Superior temporal gyrus (tissue), 1 donor: ENCODE measurements at regions not wholly inside any gene's neighbourhood (a gene's known extent, or its start where the extent isn't known, plus 50 kb on each side); places are given as distances from the start of the nearest gene placed in this dataset.
"Not testable (repeated sequence)": the region's sequence is repeated elsewhere in the genome, so short reads cannot be mapped to it uniquely, and the experiment has no call there.

Experiments
- DNase-seq: peaks from one replicate; pipeline ENCODE4 v3.0.0-alpha.2; 2016; ENCODE audit errors: extremely low spot score

DNA sequence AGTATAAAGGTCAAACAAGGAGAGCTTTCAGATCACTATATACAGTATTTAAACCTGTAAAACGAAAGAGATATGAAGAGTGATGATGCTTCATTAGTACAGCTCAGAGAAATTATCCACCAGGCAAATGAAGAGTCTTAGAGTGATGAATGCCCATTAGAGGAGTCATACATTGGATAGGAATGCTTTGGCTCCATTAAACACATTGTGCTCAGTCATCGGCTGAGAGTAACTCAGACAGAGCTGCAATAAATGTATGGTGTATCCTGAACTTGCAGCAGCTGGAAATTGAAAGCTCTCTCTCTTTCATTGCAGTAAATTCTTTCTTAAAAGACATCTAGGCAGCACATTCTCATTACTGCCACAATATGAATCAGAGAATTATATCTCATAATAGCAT, 340.8 kb upstream of the SPHKAP start:
- no peak for DNase-seq

GRCh38 chr2:228519561-228519960, 338.1 kb upstream of the SPHKAP start:
- DNase-seq = no peak

GRCh38 chr2:228516019-228516418, 334.5 kb upstream of the SPHKAP start:
- DNase-seq = no peak

- DNase-seq = not testable (repeated sequence)
Measured at GRCh38 chr2:228513480-228513879, 332.0 kb upstream of the SPHKAP start.

GRCh38 chr2:228509021-228509420, 327.5 kb upstream of the SPHKAP start:
- no peak for DNase-seq

DNA sequence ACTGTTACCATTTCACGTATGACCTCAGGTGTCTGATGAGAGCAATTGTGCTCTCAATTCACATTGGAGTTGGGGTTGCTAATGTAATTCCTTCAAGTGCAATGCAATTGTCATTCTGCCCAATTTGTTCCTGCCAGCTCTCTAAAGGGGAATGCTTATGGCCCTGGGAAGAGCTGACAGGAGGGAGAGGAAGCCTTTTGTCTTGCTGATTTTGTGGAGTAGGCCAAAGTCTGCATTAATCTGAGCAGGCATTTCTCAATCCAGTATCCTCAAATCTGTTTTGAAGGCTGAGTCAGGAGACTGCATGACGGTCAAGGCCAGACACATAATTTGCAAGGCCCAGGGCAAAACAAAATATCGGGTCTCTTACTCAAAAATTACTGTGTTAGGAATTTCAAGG, 326.4 kb upstream of the SPHKAP start:
- no peak for DNase-seq

GRCh38 chr2:228507231-228507824, 325.8 kb upstream of the SPHKAP start:
- DNase-seq = no peak

- DNase-seq = no peak
Measured at GRCh38 chr2:228503731-228504130, 322.2 kb upstream of the SPHKAP start.

DNA sequence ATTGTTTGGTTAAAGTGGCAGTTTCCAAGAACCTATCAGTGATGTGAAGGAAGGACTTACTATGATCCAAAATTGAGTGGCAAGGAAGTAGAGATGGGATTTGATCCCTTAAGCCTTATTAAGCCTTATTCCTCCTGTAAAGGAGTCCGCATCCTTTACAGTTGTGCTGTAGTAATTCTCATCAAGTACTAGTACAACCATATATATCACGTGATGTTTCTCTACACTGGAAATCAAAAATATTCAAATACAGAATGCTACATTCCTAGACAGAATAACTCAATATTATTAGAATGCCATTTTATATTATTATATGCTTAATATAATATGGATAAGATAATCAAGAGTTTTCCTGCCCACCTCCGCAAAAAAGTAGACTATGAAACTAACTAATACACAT, 312.4 kb upstream of the SPHKAP start:
- DNase-seq = no peak

DNA sequence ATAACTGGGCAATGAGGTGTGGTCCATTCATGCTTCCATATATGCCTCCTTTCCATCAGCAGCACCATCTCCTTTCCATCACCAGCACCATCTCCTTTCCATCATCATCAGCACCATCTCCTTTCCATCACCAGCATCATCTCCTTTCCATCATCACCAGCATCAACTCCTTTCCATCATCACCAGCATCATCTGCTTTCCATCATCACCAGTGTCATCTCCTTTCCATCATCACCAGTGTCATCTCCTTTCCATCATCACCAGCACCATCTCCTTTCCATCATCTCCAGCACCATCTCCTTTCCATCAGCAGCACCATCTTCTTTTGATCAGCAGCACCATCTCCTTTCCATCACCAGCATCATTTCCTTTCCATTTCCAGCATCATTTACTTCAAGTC, 297.5 kb upstream of the SPHKAP start:
- no peak for DNase-seq

DNA sequence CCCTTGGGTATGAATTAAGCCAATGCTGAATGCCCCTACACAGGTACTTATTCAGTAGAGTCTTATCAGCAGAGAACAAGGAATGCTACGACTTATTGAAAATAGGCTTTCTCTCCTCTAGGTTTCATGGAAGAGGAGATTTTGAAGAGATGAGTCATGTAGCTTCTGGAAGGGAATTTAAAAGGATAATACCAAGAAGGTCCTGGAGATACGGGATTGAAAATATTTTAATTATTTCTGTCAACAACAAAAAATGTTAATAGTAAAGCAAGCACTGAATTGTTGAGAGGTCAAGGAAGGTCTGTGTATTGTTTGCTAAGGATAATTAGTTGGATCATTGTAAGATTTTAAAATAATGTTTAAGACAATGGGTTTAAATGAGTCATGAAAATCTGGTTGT, 293.0 kb upstream of the SPHKAP start:
- no peak for DNase-seq

DNA sequence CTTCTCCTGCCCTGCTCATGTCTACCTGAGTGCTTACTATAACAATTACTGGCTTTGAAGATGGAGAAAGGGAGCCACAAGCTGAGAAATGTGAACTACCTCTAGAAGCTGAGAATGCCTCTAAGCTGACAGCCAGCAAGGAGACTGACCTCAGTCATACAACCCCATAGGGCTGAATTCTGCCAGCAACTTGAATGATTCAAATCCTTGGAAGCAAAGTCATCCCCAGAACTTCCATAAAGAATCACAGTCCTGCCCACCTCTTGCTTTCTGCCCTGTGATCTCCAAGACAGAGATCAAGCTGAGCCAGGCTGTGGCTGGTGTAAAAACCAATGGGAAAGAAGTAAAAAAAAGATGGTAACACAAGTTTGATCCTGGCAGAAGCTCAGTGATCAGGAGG, 288.2 kb upstream of the SPHKAP start:
- no peak for DNase-seq

GRCh38 chr2:228466851-228467250, 285.4 kb upstream of the SPHKAP start:
- no peak for DNase-seq

DNA sequence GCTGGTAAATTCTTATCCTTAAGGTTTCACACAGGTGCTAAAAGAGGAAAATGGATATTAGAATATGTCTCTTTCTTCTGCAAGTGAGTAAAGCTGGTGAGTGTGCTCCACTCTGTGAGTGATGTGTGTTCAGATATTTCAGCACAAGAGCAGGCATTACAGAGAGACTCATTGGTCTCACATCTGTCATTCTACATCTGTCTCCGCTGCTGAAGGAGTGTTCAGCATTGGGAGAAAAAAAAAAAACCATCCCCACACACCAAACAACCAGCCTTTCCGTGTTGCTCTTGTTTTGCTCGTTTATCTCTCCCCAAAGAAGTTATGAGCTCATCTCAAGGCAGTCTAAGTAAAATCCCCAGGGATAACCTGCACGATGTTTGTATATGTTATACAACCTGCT, 283.9 kb upstream of the SPHKAP start:
- no peak for DNase-seq

DNA sequence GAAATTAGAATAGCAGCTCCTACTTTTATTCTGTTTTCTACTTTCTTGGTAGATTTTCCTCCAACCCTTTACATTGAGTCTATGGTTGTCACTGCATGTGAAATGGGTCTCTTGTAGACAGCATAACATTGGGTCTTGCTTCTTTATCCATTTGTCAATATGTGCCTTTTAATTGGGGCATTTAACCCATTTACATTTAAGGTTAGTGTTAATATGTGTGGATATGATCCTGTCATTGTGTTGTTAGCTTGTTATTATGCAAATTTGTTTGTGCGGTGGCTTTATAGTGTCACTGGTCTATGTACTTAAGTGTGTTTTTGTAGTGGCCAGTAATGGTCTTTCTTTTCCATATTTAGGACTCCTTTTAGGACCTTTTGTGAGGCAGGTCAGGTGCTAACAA, 276.9 kb upstream of the SPHKAP start:
- DNase-seq = no peak

DNA sequence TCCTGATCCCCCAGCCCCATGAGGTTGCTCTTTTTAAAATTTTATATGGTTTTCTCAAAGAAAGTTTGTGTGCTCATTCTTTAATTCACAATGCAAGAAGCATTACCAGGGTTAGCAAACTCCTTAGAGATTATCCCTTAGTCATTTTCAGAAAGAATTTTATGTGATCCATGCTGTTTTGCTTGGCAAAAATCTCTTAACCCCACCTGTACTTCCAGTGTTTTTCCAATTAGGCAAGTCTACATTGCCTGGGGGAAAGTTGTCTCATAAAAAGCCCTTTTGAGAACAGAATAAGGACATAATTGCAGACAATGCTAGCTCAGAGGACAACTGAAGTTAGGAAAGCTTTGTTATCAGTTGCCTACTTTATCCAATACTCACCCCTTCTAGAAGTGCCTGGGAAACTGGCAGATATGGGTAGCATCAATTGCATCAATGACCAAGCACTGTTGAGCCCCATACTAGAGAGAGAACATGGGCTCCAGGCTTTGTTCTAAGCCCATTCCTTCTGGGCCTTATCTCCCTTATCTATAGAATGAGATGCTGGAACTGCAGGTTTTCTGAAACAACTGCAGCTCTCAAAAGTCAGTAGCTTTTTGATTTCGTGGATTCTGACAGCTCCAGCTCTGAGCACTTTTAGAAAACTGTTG, 265.9 kb upstream of the SPHKAP start:
- no peak for DNase-seq

DNA sequence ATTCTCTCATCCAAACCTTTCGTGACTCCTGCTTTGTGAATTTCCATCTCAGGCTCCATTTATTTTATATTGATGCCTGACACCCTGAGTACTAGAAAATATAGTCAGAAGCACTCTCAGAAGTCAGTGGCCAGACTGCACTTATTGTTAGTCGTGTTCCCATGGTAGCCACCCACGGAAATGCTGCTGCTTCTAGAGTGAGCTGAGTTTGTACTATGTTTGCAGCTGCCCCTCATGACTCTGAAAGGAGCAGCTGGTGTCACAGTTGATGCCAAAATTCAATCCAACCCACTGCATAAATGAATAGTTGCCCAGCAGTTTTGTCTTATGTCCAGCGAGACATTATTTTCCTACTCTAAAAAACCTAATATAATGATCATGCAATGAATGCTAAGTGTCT, 265.2 kb upstream of the SPHKAP start:
- peak; percentile 68 for DNase-seq

GRCh38 chr2:228444161-228444560, 262.7 kb upstream of the SPHKAP start:
- no peak for DNase-seq

GRCh38 chr2:228433721-228434120, 252.2 kb upstream of the SPHKAP start:
- no peak for DNase-seq

GRCh38 chr2:228432116-228432515, 250.6 kb upstream of the SPHKAP start:
- DNase-seq = no peak

- DNase-seq = no peak
Measured at GRCh38 chr2:228430986-228431385, 249.5 kb upstream of the SPHKAP start.

DNA sequence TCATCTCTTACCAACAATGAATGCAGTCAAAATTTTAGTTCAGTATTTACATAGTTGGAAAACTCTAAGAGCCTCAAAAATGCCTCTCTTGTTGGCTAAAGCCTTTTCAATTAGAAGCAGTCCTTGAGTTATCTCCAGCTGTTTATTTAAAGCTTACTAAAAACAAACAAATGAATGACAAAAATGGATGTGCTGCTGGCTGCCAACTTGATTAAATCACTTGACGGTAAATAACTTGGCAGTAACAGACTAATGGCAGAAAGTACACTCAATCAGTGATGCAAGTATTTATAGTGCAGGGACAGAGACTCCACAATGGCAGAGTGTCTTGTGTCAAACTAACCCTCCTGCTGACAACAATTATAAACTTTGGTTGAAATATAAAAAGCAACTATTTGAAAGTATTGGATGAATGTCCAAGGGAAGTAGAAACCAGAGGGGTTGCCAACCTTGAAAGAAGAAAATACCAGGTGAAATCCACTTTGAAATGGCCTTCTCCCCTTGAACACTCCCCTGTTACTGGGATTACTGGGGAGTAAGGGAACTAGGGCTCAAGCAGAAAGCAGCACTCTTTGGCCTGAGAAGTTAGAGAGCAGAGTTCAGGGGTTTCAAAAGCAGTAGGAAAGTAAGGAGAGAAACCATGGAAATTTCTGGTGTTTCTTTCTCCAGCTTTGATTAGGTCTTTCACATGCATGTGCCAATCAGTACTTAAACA, 245.2 kb upstream of the SPHKAP start:
- DNase-seq = no peak

- DNase-seq = not testable (repeated sequence)
Measured at GRCh38 chr2:228425411-228426060, 244.0 kb upstream of the SPHKAP start.
